ENCODE measurements at regions not wholly inside any gene's neighbourhood (a gene's known extent, or its start where the extent isn't known, plus 50 kb on each side); places are given as distances from the start of the nearest gene placed in this dataset.
A peak's percentile ranks its signal among the peaks of the same experiment; 100 is the strongest.
"Not testable (repeated sequence)": the region's sequence is repeated elsewhere in the genome, so short reads cannot be mapped to it uniquely, and the experiment has no call there.

- no peaks in the 10 kb centered on the region for H3K9me3 ChIP-seq (ENCODE audit: control insufficient read depth in 2 of 2, insufficient read depth in 1 of 2, low read depth in 1 of 2, low read length in 1 of 2)
- H3K4me3 ChIP-seq (ENCODE audit: low read depth in 1 of 3, low read length in 3 of 3) = no peak overlapping the region
- H3K27ac ChIP-seq (ENCODE audit: low read depth in 1 of 3, low read length in 2 of 3) = no peak overlapping the region
- no peaks in the 10 kb centered on the region for H3K27me3 ChIP-seq (ENCODE audit: control insufficient read depth in 3 of 3, insufficient read depth in 3 of 3, low read length in 3 of 3)
- H3K36me3 ChIP-seq (ENCODE audit: control insufficient read depth in 3 of 3, insufficient read depth in 2 of 3, low read depth in 1 of 3, low read length in 3 of 3) = no peaks in the 10 kb centered on the region
- H3K4me1 ChIP-seq (ENCODE audit: control insufficient read depth in 3 of 3, insufficient read depth in 2 of 3, low read depth in 1 of 3, low read length in 2 of 3) = no peaks in the 10 kb centered on the region
- no peak for DNase-seq
- FAIRE-seq = no peak
Measured at GRCh38 chr7:119896386-119896785, 376.6 kb upstream of the KCND2 start.

GRCh38 chr7:119900996-119901672 lies 371.8 kb upstream of the KCND2 start:
- Histone ChIP-seq H3K4me3 (ENCODE audit: low read depth in 1 of 3, low read length in 3 of 3) (no peak overlapping the region), H3K36me3 (ENCODE audit: control insufficient read depth in 3 of 3, insufficient read depth in 2 of 3, low read depth in 1 of 3, low read length in 3 of 3) (no peaks in the 10 kb centered on the region), H3K27ac (ENCODE audit: low read depth in 1 of 3, low read length in 2 of 3) (no peak overlapping the region), H3K9me3 (ENCODE audit: control insufficient read depth in 2 of 2, insufficient read depth in 1 of 2, low read depth in 1 of 2, low read length in 1 of 2) (no peaks in the 10 kb centered on the region), H3K4me1 (ENCODE audit: control insufficient read depth in 3 of 3, insufficient read depth in 2 of 3, low read depth in 1 of 3, low read length in 2 of 3) (no peaks in the 10 kb centered on the region), H3K27me3 (ENCODE audit: control insufficient read depth in 3 of 3, insufficient read depth in 3 of 3, low read length in 3 of 3) (no peaks in the 10 kb centered on the region)
- WGBS, 3 donors = 65 to 76% (median 73%) methylated on average over 5 of the region's 5 CpGs
- DNase-seq = no peak
- no peak for FAIRE-seq

DNA sequence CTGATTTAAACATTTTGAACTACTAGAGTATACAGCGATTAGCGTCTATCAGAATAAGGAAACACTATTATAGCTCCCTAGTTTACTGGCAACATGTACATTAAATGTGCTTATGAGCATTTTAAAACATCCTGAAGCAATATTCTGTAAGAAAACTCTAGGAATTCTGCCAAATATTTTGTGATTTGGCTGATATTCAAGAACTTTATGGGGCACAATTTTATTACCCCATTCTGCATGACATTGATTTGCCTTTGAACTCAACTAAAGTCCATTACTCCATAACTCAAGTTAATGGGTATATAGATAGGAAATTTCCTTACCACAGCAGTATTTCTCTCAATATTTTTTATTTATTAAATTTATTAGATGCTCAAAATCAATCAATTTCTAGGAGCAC lies 369.9 kb upstream of the KCND2 start:
- no peaks in the 10 kb centered on the region for H3K9me3 ChIP-seq (ENCODE audit: control insufficient read depth in 2 of 2, insufficient read depth in 1 of 2, low read depth in 1 of 2, low read length in 1 of 2)
- no peak overlapping the region for H3K27ac ChIP-seq (ENCODE audit: low read depth in 1 of 3, low read length in 2 of 3)
- H3K4me3 ChIP-seq (ENCODE audit: low read depth in 1 of 3, low read length in 3 of 3) = no peak overlapping the region
- H3K4me1 ChIP-seq (ENCODE audit: control insufficient read depth in 3 of 3, insufficient read depth in 2 of 3, low read depth in 1 of 3, low read length in 2 of 3) = no peaks in the 10 kb centered on the region
- no peak for FAIRE-seq
- WGBS, 3 donors = 86 to 93% (median 88%) methylated on average over 2 of the region's 2 CpGs
- H3K36me3 ChIP-seq (ENCODE audit: control insufficient read depth in 3 of 3, insufficient read depth in 2 of 3, low read depth in 1 of 3, low read length in 3 of 3) = no peaks in the 10 kb centered on the region
- DNase-seq = no peak
- no peaks in the 10 kb centered on the region for H3K27me3 ChIP-seq (ENCODE audit: control insufficient read depth in 3 of 3, insufficient read depth in 3 of 3, low read length in 3 of 3)

GRCh38 chr7:119905495-119905894 lies 367.5 kb upstream of the KCND2 start:
- Histone ChIP-seq H3K4me3 (ENCODE audit: low read depth in 1 of 3, low read length in 3 of 3) (no peak overlapping the region), H3K9me3 (ENCODE audit: control insufficient read depth in 2 of 2, insufficient read depth in 1 of 2, low read depth in 1 of 2, low read length in 1 of 2) (no peaks in the 10 kb centered on the region), H3K27me3 (ENCODE audit: control insufficient read depth in 3 of 3, insufficient read depth in 3 of 3, low read length in 3 of 3) (no peaks in the 10 kb centered on the region), H3K36me3 (ENCODE audit: control insufficient read depth in 3 of 3, insufficient read depth in 2 of 3, low read depth in 1 of 3, low read length in 3 of 3) (no peaks in the 10 kb centered on the region), H3K4me1 (ENCODE audit: control insufficient read depth in 3 of 3, insufficient read depth in 2 of 3, low read depth in 1 of 3, low read length in 2 of 3) (no peaks in the 10 kb centered on the region), H3K27ac (ENCODE audit: low read depth in 1 of 3, low read length in 2 of 3) (no peak overlapping the region)
- 64 to 80% (median 73%) methylated on average over 4 of the region's 4 CpGs for WGBS, 3 donors
- FAIRE-seq = no peak
- DNase-seq = no peak

- Histone ChIP-seq H3K27ac (ENCODE audit: low read depth in 1 of 3, low read length in 2 of 3) (no peak overlapping the region), H3K4me3 (ENCODE audit: low read depth in 1 of 3, low read length in 3 of 3) (no peak overlapping the region), H3K9me3 (ENCODE audit: control insufficient read depth in 2 of 2, insufficient read depth in 1 of 2, low read depth in 1 of 2, low read length in 1 of 2) (peaks cover 0 to 4% of the 10 kb centered on the region in 2 donors), H3K36me3 (ENCODE audit: control insufficient read depth in 3 of 3, insufficient read depth in 2 of 3, low read depth in 1 of 3, low read length in 3 of 3) (no peaks in the 10 kb centered on the region), H3K27me3 (ENCODE audit: control insufficient read depth in 3 of 3, insufficient read depth in 3 of 3, low read length in 3 of 3) (no peaks in the 10 kb centered on the region), H3K4me1 (ENCODE audit: control insufficient read depth in 3 of 3, insufficient read depth in 2 of 3, low read depth in 1 of 3, low read length in 2 of 3) (no peaks in the 10 kb centered on the region)
- WGBS, 3 donors = 69 to 79% (median 70%) methylated on average over 4 of the region's 4 CpGs
- no peak for FAIRE-seq
- DNase-seq = no peak
Measured at GRCh38 chr7:119908948-119909347, 364.0 kb upstream of the KCND2 start.

DNA sequence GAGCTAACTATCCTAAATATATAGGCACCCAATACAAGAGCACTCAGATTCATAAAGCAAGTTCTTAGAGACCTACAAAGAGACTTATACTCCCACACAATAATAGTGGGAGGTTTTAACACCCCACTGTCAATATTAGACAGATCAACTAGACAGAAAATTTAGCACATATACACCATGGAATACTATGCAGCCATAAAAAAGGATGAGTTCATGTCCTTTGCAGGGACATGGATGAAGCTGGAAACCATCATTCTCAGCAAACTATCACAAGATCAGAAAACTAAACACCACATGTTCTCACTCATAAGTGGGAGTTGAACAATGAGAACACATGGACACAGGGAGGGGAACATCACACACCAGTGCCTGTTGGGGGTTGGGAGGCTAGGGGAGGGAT lies 358.9 kb upstream of the KCND2 start:
- H3K27ac ChIP-seq (ENCODE audit: low read depth in 1 of 3, low read length in 2 of 3); DNase-seq; FAIRE-seq; H3K27me3 ChIP-seq (ENCODE audit: control insufficient read depth in 3 of 3, insufficient read depth in 3 of 3, low read length in 3 of 3); H3K4me1 ChIP-seq (ENCODE audit: control insufficient read depth in 3 of 3, insufficient read depth in 2 of 3, low read depth in 1 of 3, low read length in 2 of 3); H3K9me3 ChIP-seq (ENCODE audit: control insufficient read depth in 2 of 2, insufficient read depth in 1 of 2, low read depth in 1 of 2, low read length in 1 of 2); H3K36me3 ChIP-seq (ENCODE audit: control insufficient read depth in 3 of 3, insufficient read depth in 2 of 3, low read depth in 1 of 3, low read length in 3 of 3); H3K4me3 ChIP-seq (ENCODE audit: low read depth in 1 of 3, low read length in 3 of 3): not testable (repeated sequence)

GRCh38 chr7:119916501-119916900 lies 356.5 kb upstream of the KCND2 start:
- no peaks in the 10 kb centered on the region for H3K27me3 ChIP-seq (ENCODE audit: control insufficient read depth in 3 of 3, insufficient read depth in 3 of 3, low read length in 3 of 3)
- no peaks in the 10 kb centered on the region for H3K4me1 ChIP-seq (ENCODE audit: control insufficient read depth in 3 of 3, insufficient read depth in 2 of 3, low read depth in 1 of 3, low read length in 2 of 3)
- DNase-seq (no peak), FAIRE-seq (peak; percentile 44)
- H3K9me3 ChIP-seq (ENCODE audit: control insufficient read depth in 2 of 2, insufficient read depth in 1 of 2, low read depth in 1 of 2, low read length in 1 of 2) = peaks cover 0 to 4% of the 10 kb centered on the region in 2 donors
- H3K4me3 ChIP-seq (ENCODE audit: low read depth in 1 of 3, low read length in 3 of 3) = no peak overlapping the region
- no peaks in the 10 kb centered on the region for H3K36me3 ChIP-seq (ENCODE audit: control insufficient read depth in 3 of 3, insufficient read depth in 2 of 3, low read depth in 1 of 3, low read length in 3 of 3)
- no peak overlapping the region for H3K27ac ChIP-seq (ENCODE audit: low read depth in 1 of 3, low read length in 2 of 3)
- 91 to 93% (median 92%) methylated on average over 1 of the region's 1 CpG for WGBS, 3 donors

DNA sequence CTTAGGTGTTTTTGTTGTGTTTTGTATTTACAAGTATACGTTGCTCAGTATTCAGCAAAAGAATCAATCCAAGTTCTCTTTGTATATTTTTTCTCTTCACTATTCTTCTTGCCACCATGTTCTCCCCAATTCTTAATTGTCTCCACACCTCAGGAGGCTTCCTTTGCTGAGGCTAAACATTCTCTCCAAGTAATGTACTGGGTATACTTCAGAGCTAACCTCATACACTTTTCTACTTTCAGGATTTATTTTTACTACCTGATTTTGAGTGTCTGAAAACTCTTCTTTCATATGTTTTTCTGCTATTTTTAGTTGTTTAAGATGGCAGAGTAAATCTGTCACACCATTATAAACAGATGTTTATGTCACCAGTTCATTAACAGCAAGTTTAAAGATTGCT lies 354.8 kb upstream of the KCND2 start:
- FAIRE-seq (no peak), DNase-seq (no peak)
- WGBS, 3 donors = 61 to 72% (median 71%) methylated on average over 1 of the region's 1 CpG
- peaks cover 0 to 3% of the 10 kb centered on the region in 2 donors for H3K9me3 ChIP-seq (ENCODE audit: control insufficient read depth in 2 of 2, insufficient read depth in 1 of 2, low read depth in 1 of 2, low read length in 1 of 2)
- no peak overlapping the region for H3K27ac ChIP-seq (ENCODE audit: low read depth in 1 of 3, low read length in 2 of 3)
- H3K36me3 ChIP-seq (ENCODE audit: control insufficient read depth in 3 of 3, insufficient read depth in 2 of 3, low read depth in 1 of 3, low read length in 3 of 3) = no peaks in the 10 kb centered on the region
- H3K4me1 ChIP-seq (ENCODE audit: control insufficient read depth in 3 of 3, insufficient read depth in 2 of 3, low read depth in 1 of 3, low read length in 2 of 3) = no peaks in the 10 kb centered on the region
- H3K27me3 ChIP-seq (ENCODE audit: control insufficient read depth in 3 of 3, insufficient read depth in 3 of 3, low read length in 3 of 3) = no peaks in the 10 kb centered on the region
- no peak overlapping the region for H3K4me3 ChIP-seq (ENCODE audit: low read depth in 1 of 3, low read length in 3 of 3)

- no peaks in the 10 kb centered on the region for H3K4me1 ChIP-seq (ENCODE audit: control insufficient read depth in 3 of 3, insufficient read depth in 2 of 3, low read depth in 1 of 3, low read length in 2 of 3)
- DNase-seq (no peak), FAIRE-seq (no peak)
- no peaks in the 10 kb centered on the region for H3K27me3 ChIP-seq (ENCODE audit: control insufficient read depth in 3 of 3, insufficient read depth in 3 of 3, low read length in 3 of 3)
- H3K9me3 ChIP-seq (ENCODE audit: control insufficient read depth in 2 of 2, insufficient read depth in 1 of 2, low read depth in 1 of 2, low read length in 1 of 2) = no peaks in the 10 kb centered on the region
- no peak overlapping the region for H3K4me3 ChIP-seq (ENCODE audit: low read depth in 1 of 3, low read length in 3 of 3)
- H3K27ac ChIP-seq (ENCODE audit: low read depth in 1 of 3, low read length in 2 of 3) = no peak overlapping the region
- H3K36me3 ChIP-seq (ENCODE audit: control insufficient read depth in 3 of 3, insufficient read depth in 2 of 3, low read depth in 1 of 3, low read length in 3 of 3) = no peaks in the 10 kb centered on the region
Measured at GRCh38 chr7:119919986-119920385, 353.0 kb upstream of the KCND2 start.

All from small intestine (tissue), 7 donors.